ENCODE measurements at regions not wholly inside any gene's neighbourhood (a gene's known extent, or its start where the extent isn't known, plus 50 kb on each side); places are given as distances from the start of the nearest gene placed in this dataset.

DNA sequence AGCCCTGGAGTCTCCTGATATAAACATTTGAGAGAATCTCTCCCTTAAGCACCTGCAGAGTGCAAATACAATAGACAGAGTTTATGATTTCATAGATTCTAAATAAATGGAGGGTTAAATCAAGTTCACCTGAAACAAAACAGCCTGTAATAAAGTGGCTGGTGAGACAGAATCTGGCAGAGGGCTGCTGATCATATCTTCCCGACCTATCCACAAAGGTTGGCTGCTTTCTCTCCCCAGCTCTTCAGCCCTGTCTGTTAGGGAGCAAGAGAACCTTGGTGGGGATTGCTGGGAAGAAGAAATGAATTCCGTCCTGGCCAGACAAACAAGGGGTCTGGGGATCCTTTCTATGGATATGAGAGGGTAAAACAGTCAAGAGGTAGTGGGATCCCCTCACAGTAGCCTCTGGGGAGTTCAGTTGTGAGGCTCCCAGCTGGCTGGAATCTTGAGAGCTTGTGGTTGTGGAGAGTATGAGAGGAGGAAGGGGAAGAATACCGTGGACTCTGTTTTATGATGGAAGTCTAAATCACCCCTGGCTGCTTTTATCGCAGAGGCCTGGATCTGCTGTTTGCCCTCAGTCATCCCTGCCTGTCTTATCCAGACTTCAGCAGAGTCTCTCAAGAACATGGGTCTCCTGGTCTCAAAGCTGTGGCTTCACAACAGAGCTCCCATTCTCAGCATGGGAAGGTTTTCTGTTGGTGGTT, 451.3 kb downstream of the NTRK3 start:
- no peak for DNase-seq (ENCODE audit: low read depth in 3 of 3, low spot score in 2 of 3)

DNA sequence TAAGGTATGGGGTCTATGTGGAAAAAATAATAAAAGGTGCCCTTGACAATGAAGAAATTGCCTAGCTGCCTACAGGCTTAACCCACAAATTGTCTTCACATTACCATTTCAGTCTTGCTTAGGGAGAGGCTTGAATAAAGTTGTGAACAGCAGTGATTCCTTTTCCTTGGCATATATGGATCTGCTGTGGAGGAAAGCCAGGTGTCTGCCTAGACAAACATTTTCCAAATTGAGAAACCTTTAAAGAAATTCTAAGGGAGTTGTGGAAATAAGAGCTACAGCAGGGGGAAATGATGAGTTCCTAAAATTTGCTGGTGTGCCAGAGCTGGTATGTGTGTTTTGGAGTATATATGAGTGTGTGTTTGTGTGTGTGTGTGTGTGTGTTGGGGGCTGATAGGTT, 452.1 kb downstream of the NTRK3 start:
- no peak for DNase-seq (ENCODE audit: low read depth in 3 of 3, low spot score in 2 of 3)

DNA sequence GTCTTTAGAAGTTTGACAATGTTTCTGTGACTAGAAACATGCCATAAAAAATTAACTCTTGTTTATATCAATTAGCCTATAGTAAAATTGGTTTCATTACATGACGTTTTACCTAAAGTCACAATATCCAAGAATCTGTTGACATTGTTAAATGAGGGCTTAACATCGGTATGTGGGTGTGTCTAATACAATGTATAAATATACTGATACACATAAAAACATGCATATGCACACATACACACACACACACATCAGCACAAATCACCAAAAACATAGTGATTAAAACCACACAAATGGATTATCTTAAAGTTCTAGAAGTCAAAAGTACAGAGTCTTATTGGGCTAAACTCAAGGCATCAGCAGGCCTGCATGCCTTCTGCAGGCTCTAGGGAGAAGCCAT, 456.7 kb downstream of the NTRK3 start:
- no peak for DNase-seq (ENCODE audit: low read depth in 3 of 3, low spot score in 2 of 3)

DNA sequence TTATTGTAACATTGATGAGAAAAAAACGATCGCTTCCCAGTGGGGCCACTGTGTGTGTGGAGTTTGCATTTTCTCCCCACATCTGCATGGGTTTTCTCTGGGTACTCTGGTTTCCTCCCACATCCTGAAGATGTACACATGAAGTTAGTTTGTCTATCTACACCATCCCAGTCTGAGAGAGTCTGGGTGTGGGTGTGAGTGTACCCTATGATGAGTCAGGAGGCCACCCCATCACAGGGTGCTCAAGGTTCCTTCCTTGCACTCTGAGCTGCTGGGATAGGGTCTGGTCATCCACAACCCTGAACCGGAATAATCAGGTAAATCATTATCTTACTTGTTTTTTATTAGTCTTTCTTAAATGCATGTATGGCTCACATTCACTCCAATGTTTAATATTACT, 457.1 kb downstream of the NTRK3 start:
- DNase-seq (ENCODE audit: low read depth in 3 of 3, low spot score in 2 of 3): no peak

DNA sequence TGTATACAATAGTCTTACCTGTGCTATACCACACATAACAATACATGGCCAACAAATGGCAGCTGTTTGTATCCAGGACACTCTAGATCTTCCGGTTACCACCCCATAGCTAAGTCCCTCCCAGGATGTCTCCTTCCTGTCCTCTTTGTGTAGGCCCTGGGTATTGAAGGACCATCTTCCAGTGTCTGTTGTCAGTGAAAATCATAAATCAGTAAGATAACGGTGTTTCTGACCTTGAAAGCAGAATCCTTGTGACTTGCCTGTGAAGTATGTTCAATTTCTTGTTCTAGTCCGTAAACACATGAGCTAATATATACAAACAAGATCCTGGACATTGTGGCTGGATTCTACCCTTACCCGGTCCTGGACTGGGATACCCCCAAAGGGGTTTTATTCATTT, 462.8 kb downstream of the NTRK3 start:
- no peak for DNase-seq (ENCODE audit: low read depth in 3 of 3, low spot score in 2 of 3)

DNA sequence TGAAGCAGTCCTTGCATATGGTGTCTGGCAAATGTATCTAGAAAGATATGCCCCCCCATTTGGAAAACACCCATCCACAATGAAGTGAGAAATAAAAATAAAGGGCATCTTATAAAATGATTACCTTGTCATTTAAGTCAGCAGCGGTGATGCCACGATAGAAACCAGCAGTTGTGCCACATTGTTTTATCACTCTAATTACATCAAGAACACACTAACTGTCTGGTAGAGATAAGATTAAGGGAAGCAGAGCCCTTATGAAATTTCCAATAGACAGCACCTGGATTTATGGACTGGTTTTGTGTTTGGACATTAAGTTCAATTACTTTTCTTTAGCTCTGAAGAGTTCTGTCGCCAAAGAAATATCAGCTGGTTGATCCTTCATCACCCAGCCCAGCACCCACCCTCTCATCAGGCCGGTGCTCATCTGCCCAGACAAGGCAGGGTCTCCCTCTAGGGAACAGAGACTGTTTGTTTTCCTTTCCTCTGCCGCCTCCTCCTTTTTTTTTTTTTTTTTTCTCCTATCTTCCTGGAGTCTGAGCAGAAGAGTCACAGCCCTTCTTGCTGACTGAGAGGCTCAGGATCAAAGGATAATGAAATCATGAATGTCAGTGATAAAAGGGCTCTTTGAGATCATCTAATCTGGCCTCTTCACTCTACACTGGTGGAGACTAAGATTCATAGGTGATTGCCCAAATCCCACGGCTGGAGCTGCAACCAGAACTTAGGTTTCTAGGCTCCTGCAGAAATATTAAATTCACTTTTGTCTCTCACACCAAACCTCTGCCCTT, 464.1 kb downstream of the NTRK3 start:
- DNase-seq (ENCODE audit: low read depth in 3 of 3, low spot score in 2 of 3): no peak

DNA sequence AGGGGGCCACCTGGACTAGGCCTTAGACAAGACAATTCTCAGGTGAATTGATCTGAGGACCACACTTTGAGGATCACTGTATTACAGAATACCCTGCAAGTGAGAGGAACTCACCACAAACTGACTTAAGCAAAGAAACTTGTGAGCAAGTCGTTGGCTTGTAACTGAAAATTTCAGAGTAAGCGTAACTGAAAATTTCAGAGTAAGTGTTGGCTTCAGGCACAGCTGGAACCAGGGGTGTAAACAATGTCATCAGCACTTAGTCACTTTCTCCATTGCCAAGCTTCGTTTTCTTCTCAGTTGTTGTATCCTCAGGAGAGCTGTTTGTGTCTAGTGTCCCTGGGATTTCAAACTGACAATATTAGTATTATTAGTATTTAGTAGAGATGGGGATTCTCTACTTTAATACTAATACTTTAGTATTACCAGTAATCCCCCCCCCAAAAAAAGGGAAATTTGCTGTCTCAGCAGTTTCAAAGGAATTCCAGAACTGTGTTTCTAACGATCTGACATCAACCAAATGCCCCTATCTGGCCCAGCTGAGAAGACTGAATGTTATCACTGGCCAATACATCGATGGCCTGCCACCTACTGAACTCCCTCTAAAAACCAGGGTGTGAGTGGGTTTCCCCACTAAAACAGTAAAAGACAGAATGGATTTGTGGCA, 474.4 kb downstream of the NTRK3 start:
- DNase-seq (ENCODE audit: low read depth in 3 of 3, low spot score in 2 of 3): no peak

DNA sequence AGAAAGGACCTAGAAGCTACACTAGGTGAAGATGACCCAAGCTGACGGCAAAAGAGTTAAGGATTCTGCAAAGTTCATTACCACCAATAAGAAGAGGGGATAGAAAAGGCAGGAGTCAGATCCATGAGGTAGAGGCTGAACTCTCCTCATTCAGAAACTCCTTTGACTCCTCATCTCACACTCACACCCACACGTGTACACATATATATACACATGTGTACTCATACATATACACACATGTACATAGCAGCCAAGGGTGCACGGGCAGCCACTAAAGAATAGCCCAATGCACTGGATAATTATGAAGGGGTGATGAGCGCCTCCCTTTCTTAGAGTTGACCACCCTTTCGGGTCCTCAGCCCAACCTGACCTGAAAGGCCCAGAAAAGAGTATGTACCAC, 476.8 kb downstream of the NTRK3 start:
- no peak for DNase-seq (ENCODE audit: low read depth in 3 of 3, low spot score in 2 of 3)

DNA sequence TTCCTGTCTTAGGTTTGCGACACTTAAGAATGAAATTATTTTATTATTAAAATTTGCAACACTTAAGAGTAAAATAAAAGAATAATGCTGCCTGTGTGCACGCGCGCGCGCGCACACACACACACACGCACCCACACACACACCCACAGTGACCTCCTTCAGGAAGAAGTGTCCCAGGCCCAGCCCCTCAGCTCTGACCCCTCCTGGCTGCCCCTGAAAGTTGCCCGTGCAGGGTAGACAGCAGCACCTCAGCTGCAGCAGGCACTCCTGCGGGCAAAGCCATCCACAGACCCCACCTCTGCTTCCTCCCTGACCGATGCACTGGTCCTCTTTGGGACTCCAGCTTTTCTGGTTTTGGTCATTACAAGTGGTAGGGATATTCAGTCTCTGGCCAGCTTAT, 478.2 kb downstream of the NTRK3 start:
- no peak for DNase-seq (ENCODE audit: low read depth in 3 of 3, low spot score in 2 of 3)

DNA sequence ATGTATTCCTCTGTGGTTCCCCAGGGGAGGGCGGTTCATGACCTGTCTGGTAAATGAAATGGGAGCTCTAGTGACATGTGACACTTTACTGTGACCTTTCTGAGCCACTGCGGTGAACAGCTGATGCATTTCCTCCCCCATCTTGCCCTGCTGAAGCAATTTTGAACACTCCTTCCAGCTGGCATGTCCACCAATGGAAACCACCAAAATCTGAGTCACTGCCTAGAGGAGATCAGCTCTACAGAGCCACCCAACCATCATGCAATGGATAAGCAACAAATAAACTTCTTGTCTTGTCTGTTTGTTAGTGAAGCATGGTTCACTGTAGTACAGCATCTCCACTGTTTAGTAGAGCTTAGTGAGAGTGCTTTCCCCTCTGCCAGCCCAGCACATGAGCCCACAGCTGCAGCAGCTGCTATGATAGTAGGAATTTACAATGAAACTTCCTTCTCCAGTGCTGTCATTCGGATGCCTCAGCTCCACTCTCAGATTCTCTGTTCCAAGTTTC, 479.4 kb downstream of the NTRK3 start:
- DNase-seq (ENCODE audit: low read depth in 3 of 3, low spot score in 2 of 3): no peak

DNA sequence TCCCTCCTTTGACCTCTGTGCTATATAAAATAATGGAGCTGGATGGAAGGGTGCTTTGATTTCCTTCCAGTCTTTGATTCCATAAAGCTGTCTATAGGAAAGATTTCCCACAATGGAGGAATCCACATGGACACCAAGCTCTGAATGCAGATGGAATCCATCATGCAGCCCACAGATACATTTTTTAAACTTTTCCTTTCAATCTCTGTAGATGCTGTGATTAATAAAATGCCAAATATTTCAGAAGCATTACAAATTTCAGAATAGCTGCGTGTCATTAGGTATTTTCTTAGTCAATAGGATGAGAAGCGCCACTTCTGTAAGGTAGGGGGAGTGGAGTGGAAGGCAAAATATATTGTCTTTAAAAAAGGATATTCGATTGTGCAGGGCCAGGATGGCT, 489.0 kb downstream of the NTRK3 start:
- no peak for DNase-seq (ENCODE audit: low read depth in 3 of 3, low spot score in 2 of 3)

DNA sequence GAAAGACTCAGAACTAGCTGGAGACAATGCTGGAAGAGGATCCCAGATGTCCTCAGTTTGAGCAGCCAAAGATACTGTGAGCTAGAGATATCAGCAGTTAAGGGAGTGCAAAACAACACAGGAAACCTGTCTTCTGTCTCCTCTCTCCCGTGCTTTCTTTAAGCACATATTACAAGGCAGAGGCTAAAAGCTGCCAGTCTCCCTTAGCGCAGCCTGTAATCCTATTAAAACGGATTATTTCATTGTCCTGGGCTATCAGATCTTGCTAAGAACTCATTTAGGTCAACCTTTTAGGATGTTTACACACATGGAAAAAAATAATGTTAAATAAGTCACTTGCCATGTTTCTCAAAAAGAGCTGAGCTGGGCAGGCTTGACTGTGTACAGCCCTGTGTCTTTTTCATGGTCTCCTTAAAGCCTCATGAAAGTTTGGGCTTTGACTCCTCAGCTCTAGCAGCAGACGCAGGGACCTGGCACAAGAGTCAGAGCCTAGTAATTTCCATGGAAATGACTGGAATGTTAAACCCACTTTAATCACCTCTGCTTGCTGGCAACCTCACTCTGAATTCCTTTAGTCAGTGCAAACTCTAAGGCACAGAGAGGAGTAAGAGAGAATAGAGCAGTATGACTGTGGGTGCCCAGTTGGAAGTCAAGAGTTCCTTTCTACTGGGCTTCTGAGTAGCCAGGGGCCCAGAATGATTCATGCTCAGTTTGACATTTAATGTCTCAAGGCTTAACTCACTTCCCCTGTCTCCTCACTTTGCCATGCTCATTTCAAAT, 491.9 kb downstream of the NTRK3 start:
- no peak for DNase-seq (ENCODE audit: low read depth in 3 of 3, low spot score in 2 of 3)

DNA sequence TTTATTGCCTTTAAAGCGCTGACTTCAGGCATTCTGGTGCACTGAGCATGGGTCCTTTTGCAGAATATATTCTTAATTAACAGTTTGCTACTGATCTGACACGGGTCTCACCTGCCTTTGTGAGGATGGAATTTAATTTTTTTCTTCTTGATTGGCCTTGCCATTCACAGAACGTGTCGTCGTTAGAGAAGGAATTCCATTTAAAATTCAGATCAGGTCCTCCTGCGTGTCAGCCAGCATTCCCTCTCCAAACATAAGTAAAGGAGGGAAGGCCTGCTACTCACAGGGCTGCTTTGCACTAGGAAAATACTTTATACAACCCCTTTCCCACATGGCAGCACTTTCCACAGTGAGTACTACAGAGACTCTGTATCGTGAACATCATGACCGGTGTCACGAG, 492.7 kb downstream of the NTRK3 start:
- no peak for DNase-seq (ENCODE audit: low read depth in 3 of 3, low spot score in 2 of 3)

DNA sequence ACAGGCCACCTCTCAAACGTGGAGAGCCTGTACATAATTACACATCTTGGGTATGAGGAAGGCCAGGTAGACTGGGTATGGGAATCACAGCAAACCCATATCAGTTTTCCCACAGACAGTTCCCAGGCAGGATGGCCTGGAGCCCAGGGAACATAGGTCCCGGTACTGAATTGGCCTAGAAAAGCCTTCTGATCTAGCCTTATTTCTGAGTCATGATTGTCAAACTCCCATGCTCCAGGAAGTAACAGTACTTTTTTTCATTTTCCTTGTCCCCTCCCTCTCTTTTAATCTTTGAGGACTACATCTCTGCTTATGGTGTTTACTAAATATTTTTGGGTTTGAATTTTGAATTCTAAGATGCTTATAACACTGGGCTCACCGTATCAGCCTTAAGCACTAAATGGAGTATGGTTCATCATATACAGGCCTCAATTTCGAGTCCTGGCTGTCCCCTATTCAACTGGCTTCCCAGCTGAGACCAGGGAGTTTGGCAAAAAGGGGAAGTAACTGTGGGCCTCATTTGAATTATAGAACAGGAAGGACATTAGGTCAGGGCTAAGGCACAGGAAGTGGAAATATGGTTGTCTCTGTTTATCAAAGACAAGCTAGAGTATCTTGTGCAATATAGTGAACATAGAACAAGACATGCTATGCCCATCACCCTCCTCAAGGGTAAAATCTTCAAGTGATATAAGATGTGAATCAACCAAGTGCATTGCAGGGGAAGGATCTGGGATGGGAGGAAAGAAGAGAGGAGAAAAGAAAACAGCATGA, 494.6 kb downstream of the NTRK3 start:
- DNase-seq (ENCODE audit: low read depth in 3 of 3, low spot score in 2 of 3): no peak

DNA sequence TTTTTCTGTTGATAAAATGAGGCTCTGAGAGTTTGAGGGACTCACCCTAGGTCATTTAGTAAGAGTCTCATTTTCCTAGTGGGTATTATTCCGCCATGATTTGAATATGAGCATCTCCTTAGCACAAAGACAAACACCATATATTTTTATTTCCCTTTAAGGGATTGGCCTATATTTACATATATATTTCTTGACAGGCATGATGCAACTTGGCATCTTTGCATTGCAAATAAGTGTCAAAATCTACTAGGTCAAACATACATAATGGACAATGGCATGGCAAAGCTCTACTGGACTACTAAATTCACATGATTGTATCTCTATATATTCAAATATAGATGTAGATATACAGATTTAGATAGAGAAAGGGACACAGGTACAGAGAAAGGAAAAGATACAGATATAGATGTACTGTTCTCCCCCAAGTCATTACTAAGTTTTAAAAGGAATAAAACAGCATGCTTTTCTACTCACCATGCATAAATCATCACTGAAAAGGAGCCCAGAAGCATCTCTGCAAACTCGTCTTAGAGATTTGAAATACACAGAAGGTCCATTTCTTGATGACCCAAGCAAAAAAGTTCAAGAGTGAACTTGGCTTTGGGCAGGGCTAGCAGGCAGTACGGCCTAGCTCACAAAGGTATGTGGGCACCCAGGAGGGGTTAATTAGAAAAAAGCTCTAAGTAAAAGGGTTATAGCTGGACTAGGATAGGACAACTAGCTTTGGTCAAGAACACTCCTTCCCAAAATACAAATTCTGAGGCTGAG, 495.8 kb downstream of the NTRK3 start:
- DNase-seq (ENCODE audit: low read depth in 3 of 3, low spot score in 2 of 3): no peak

DNA sequence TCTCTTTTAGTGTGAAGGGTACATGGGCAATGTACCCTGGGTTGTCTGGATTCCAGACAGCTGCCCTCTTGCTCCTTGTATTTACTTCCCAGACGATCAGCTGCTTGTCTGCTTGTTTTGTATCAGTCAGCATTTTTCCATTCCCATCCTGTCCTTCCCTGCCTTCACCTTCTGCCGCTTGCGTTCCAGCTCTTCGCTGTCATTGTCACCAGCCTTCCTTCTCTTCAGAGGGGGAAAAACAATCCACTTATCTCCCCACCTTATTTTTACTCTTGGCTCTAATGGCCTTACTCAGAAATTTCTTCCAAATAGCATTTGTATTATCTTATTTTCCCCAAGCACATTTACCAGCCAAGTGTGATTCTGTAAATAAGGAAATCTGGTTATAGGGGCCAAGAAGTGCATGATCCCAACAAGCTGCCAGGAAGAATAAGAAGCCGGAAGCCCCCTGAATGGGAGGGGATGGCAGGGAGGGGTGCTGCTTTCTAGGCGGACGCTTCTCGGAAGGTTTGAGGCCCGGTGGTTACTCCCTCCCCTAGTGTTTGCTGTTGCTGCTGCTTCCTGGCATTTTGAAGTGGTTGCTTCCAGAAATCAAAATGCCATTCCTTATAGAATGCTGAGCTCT, 497.6 kb downstream of the NTRK3 start:
- no peak for DNase-seq (ENCODE audit: low read depth in 3 of 3, low spot score in 2 of 3)

DNA sequence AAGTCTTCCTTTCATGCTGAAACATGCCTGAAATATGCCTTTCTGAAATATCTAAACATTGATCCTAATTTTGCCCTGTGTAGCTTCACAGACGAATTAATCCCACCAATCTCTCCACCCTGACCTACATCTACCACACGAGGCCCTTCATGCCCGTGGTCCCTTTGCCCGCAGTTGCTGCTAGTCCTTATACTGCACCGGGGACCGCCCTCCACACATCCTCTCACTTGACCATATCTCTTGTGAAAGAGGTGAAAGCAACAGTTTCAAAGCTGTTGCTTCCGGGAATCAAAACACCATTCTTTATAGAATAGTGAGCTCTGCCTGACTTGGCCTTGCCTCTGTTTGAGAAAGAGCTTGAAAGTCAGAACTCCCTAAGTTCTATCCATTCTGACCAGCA, 499.5 kb downstream of the NTRK3 start:
- DNase-seq (ENCODE audit: low read depth in 3 of 3, low spot score in 2 of 3): no peak

DNA sequence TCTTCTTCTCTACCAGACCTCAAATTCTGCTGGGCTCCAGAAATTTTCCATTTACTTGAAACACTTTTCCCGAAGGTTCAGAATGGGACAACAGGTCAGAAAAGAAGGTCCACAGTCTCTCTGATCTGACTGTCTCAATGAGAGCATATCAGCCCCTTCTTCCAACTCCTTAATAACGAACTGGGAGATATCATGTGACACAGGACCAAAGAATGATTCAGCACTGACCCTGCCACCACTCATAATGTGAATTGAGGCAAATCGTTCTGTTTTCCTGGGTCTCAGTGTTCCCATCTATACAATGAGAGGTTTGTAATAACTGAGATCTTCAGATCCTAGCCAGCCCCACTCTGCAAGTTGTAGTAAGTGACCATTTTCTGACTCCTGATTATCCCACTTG, 500.5 kb downstream of the NTRK3 start:
- no peak for DNase-seq (ENCODE audit: low read depth in 3 of 3, low spot score in 2 of 3)

DNA sequence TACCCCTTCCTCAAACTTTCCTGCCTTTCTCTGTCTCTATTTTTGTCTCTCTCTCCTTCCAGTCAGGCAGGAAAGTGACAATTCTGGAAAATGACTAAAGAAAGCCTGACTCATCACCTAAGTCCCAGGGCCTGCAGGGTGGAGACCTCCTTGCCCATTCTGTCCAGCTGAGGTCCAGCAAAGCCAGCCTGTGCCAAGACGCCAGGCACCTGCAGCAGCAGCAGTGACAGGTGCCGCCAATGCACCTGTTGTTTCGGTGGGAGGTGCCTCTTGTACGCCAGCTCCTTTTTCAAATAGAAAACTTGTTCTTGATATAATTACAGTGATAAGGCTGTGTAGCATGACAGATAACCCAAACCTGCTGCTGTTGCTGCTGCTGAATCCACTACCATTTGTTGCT, 501.3 kb downstream of the NTRK3 start:
- no peak for DNase-seq (ENCODE audit: low read depth in 3 of 3, low spot score in 2 of 3)

Data from right renal cortex interstitium (tissue), 3 donors.